ENCODE measurements at regions not wholly inside any gene's neighbourhood (a gene's known extent, or its start where the extent isn't known, plus 50 kb on each side); places are given as distances from the start of the nearest gene placed in this dataset.

DNA sequence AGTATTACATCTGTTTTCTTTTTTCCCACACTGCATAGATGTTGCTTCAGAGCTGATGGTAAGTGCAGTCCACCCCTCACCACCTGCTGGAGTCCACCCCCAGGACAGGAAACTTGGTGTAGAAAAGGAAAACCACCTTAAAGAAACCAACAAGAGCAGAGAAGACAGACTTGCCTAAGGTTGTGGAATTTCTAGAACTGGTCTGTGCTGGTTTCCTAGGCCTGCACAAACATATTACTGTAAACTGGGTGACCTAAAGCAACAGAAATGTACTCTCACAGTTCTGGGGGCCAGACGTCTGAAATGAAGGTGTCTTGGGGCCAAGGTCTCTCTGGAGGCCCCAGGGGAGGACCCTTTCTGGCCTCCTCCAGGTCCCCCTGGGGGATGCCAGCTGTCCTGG is 293.4 kb upstream of the IRX1 start (continued):
- TF ChIP-seq, protein P1, sequence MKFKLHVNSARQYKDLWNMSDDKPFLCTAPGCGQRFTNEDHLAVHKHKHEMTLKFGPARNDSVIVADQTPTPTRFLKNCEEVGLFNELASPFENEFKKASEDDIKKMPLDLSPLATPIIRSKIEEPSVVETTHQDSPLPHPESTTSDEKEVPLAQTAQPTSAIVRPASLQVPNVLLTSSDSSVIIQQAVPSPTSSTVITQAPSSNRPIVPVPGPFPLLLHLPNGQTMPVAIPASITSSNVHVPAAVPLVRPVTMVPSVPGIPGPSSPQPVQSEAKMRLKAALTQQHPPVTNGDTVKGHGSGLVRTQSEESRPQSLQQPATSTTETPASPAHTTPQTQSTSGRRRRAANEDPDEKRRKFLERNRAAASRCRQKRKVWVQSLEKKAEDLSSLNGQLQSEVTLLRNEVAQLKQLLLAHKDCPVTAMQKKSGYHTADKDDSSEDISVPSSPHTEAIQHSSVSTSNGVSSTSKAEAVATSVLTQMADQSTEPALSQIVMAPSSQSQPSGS (IDR thresholded peaks at IDR 0.05; ENCODE audit: low read length): no peak
- no peak for TF ChIP-seq CTBP2 (IDR thresholded peaks at IDR 0.05; ENCODE audit: borderline replicate concordance, insufficient read depth, insufficient read length, low read length)
